ENCODE measurements at regions not wholly inside any gene's neighbourhood (a gene's known extent, or its start where the extent isn't known, plus 50 kb on each side); places are given as distances from the start of the nearest gene placed in this dataset.
A peak's percentile ranks its signal among the peaks of the same experiment; 100 is the strongest.

GRCh38 chr7:25572423-25572822, 344.1 kb upstream of the NPVF start:
- Mint-ChIP-seq H3K4me1 (peaks cover 3% of the 10 kb centered on the region), H3K4me3 (no peak overlapping the region), H3K27ac (no peak overlapping the region), H3K27me3 (peaks cover 13% of the 10 kb centered on the region), H3K36me3 (ENCODE audit: low read depth) (no peaks in the 10 kb centered on the region), H3K9me3 (no peaks in the 10 kb centered on the region)
- no peak for DNase-seq
- intact Hi-C loops (cut with micrococcal nuclease) = no loop called here

GRCh38 chr7:25574828-25575227, 346.5 kb upstream of the NPVF start:
- Mint-ChIP-seq H3K4me1 (no peaks in the 10 kb centered on the region), H3K4me3 (no peak overlapping the region), H3K36me3 (ENCODE audit: low read depth) (no peaks in the 10 kb centered on the region), H3K27ac (no peak overlapping the region), H3K27me3 (peaks cover 15% of the 10 kb centered on the region), H3K9me3 (no peaks in the 10 kb centered on the region)
- intact Hi-C loops (cut with micrococcal nuclease) = no loop called here
- DNase-seq = no peak

DNA sequence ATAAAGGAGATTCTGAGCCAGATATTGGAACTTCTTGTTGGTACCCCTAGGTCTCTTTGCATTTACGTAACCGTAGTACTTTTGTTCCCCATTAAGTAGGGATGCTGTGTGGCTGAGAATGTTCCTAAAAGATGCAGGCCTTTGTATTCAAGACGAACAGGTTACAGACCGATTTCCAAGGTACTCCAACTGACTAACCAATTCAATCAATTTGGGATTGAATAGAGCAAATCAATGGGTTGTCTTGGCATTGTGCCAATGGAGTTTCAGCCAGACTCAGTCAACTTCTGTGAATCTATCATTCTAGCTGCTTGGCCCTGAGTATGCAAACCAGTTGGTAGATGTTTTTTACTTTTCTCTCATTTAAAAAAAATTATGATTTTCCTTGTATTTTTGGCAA, 347.3 kb upstream of the NPVF start:
- H3K9me3 Mint-ChIP-seq = no peaks in the 10 kb centered on the region
- H3K27me3 Mint-ChIP-seq = peaks cover 15% of the 10 kb centered on the region
- H3K4me3 Mint-ChIP-seq = no peak overlapping the region

GRCh38 chr7:25578991-25579777, 350.9 kb upstream of the NPVF start:
- Mint-ChIP-seq H3K4me3 (no peak overlapping the region), H3K36me3 (ENCODE audit: low read depth) (no peaks in the 10 kb centered on the region), H3K27ac (no peak overlapping the region), H3K9me3 (no peaks in the 10 kb centered on the region), H3K27me3 (peaks cover 16% of the 10 kb centered on the region), H3K4me1 (no peaks in the 10 kb centered on the region)
- DNase-seq = no peak
- intact Hi-C loops (cut with micrococcal nuclease) = no loop called here

More for the DNA sequence above, 347.3 kb upstream of the NPVF start:
- intact Hi-C loops (cut with micrococcal nuclease) = no loop called here
- Mint-ChIP-seq H3K27ac (no peak overlapping the region), H3K36me3 (ENCODE audit: low read depth) (no peaks in the 10 kb centered on the region), H3K4me1 (no peaks in the 10 kb centered on the region)
- no peak for DNase-seq

DNA sequence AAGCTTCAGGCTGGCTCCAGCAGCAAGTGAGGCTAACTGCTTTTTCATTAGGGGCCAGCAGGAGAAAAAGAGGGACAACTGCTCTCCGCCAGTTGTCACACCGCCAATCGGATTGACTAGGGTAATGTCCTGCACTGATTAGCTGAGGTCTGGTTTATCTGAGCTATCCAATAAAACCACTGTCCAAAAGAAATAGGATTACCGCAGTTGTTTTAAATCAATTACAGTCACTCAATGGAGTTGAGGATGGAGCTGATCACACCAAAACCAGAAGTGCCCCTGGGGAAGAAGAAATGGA, 351.4 kb upstream of the NPVF start:
- no peak overlapping the region for H3K4me3 Mint-ChIP-seq
- intact Hi-C loops (cut with micrococcal nuclease) = no loop called here
- no peak overlapping the region for H3K27ac Mint-ChIP-seq
- no peaks in the 10 kb centered on the region for H3K9me3 Mint-ChIP-seq
- DNase-seq = no peak
- H3K27me3 Mint-ChIP-seq = peaks cover 13% of the 10 kb centered on the region
- H3K36me3 Mint-ChIP-seq (ENCODE audit: low read depth) = no peaks in the 10 kb centered on the region
- H3K4me1 Mint-ChIP-seq = no peaks in the 10 kb centered on the region

DNA sequence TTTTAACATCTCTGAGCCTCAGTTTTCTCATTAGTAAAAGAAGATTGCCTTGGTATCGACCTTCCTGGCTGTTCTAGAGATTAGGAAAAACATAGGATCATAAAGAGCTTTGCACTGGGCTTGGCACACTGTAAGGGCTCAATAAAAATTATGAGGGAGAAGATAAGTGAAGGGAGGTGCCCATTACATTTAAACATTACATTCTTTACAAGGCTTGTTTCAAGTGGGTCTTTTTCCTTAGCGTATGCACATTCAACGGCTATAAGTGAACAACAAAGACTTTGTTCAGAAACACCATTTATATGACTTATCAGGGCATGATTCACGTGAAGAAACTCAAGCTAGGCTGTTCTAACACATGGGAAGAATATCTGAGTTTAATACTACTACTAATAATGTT, 351.9 kb upstream of the NPVF start:
- DNase-seq = no peak
- intact Hi-C loops (cut with micrococcal nuclease) = no loop called here
- no peaks in the 10 kb centered on the region for H3K36me3 Mint-ChIP-seq (ENCODE audit: low read depth)
- peaks cover 13% of the 10 kb centered on the region for H3K27me3 Mint-ChIP-seq
- no peak overlapping the region for H3K27ac Mint-ChIP-seq
- no peaks in the 10 kb centered on the region for H3K4me1 Mint-ChIP-seq
- no peaks in the 10 kb centered on the region for H3K9me3 Mint-ChIP-seq
- H3K4me3 Mint-ChIP-seq = no peak overlapping the region

DNA sequence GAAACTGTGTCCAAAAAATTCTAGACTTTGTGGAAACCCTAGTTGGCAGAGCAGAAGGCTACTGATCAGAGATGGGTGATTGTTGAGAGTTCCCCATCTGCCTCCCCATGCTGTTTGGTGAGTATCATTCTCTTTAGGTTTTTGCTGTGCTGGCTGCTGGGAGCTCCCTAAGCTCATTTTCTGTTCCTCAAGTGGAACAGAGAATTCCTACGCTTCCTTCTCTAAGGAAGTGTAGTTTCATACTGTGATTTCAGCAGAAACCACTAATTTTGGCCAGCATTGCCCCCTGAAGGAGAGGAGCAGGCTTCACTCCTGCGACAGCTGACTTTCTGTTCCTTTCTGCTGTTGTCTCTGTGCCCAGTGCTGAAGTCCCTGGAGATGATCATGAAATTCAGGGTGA, 355.3 kb upstream of the NPVF start:
- no peak for DNase-seq
- Mint-ChIP-seq H3K27ac (no peak overlapping the region), H3K27me3 (peaks cover 9% of the 10 kb centered on the region), H3K4me3 (no peak overlapping the region), H3K4me1 (no peaks in the 10 kb centered on the region), H3K9me3 (no peaks in the 10 kb centered on the region), H3K36me3 (ENCODE audit: low read depth) (no peaks in the 10 kb centered on the region)
- intact Hi-C loops (cut with micrococcal nuclease) = no loop called here

DNA sequence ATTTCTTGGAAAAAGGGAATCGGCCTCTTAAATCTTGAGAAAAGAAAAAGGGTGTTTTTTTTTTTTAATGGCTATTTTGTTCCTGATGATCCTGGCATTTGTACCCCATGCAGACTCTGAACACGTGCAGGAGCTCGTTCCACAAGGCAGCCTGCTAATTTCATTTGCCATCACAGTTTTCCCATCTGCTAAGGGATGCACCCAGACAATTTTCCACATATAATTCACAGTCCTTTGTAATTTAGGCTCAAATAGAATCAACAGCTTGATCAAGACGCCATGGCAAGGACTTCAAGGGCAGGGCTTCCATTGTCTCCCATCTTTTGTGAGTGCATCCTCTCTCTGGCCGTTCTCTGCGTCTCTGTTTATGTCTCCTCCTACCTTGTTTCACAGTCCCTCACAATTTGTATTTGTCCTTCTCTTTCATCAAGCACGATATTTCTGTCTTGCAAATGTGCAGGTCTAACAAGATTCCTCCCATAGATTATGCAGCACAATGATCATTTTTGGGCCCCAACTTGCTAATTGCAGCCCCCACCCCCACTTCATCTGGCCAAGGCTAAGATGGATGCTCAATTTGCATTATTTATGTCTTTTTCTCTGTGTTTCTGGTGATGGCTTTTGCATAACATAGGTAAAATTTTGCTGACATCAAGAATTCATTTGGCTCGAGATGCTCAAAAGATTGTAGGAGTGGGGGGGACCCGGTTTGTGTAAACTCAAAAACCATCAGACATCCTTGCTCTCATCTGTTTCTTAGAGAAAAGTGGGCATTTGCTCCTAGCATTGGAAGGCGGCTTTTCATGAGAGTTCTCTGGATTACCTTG, 356.0 kb upstream of the NPVF start:
- no peak for DNase-seq
- H3K27ac Mint-ChIP-seq = no peak overlapping the region
- intact Hi-C loops (cut with micrococcal nuclease) = no loop called here
- H3K36me3 Mint-ChIP-seq (ENCODE audit: low read depth) = no peaks in the 10 kb centered on the region
- no peak overlapping the region for H3K4me3 Mint-ChIP-seq
- peaks cover 10% of the 10 kb centered on the region for H3K27me3 Mint-ChIP-seq
- no peaks in the 10 kb centered on the region for H3K4me1 Mint-ChIP-seq
- H3K9me3 Mint-ChIP-seq = no peaks in the 10 kb centered on the region

GRCh38 chr7:25586513-25586912, 358.2 kb upstream of the NPVF start:
- no peaks in the 10 kb centered on the region for H3K4me1 Mint-ChIP-seq
- no peaks in the 10 kb centered on the region for H3K9me3 Mint-ChIP-seq
- intact Hi-C loops (cut with micrococcal nuclease) = no loop called here

DNA sequence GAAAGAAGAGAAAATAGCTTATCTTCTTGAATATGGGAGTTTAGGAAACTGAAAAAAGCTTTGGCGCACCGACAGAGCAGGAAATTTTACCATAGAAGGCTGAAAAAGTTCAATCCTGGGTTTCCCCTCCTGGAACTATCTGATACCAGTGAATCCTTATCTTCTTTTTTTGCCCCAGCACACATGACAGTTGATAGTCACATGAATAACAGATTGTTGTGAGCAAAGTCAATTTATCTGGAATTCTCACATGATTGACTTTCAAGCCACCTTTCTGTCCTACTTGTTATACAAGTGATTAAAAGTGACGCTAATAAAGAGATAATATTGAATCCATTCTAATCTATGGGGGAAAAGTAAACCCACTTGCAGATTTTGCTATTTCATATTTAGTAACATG, 365.8 kb upstream of the NPVF start:
- Mint-ChIP-seq H3K4me3 (no peak overlapping the region), H3K9me3 (no peaks in the 10 kb centered on the region), H3K27ac (no peak overlapping the region), H3K36me3 (ENCODE audit: low read depth) (no peaks in the 10 kb centered on the region), H3K27me3 (peaks cover 7% of the 10 kb centered on the region), H3K4me1 (peaks cover 3% of the 10 kb centered on the region)
- intact Hi-C loops (cut with micrococcal nuclease) = no loop called here
- no peak for DNase-seq

More at GRCh38 chr7:25586513-25586912, 358.2 kb upstream of the NPVF start:
- DNase-seq = no peak
- H3K27me3 Mint-ChIP-seq = peaks cover 11% of the 10 kb centered on the region
- H3K36me3 Mint-ChIP-seq (ENCODE audit: low read depth) = no peaks in the 10 kb centered on the region
- no peak overlapping the region for H3K4me3 Mint-ChIP-seq
- H3K27ac Mint-ChIP-seq = no peak overlapping the region

- Mint-ChIP-seq H3K27me3 (peaks cover 2% of the 10 kb centered on the region), H3K9me3 (no peaks in the 10 kb centered on the region), H3K4me3 (no peak overlapping the region), H3K27ac (no peak overlapping the region), H3K36me3 (ENCODE audit: low read depth) (no peaks in the 10 kb centered on the region), H3K4me1 (peaks cover 3% of the 10 kb centered on the region)
- intact Hi-C loops (cut with micrococcal nuclease) = no loop called here
- no peak for DNase-seq
These were observed 366.4 kb upstream of the NPVF start for GRCh38 chr7:25594728-25595127.

DNA sequence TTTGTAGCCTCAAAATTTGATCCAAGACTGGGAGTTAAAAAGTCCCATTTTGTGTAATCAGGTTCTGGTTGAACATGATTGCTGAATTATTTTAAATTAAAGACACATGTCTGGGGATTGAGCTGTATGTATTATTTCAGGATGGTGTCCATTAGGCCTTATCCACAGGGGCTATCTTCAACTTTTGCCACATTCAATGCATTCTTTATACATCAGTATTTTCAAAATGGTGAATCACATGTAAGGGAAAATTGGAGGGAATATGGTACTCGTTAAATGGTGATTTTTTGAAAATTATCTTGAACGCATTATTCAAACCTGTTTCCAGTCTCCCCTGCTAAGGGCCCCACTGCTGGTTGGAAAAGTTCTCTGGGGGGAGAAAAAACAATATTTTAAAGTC, 367.7 kb upstream of the NPVF start:
- intact Hi-C loops (cut with micrococcal nuclease) = no loop called here
- no peak overlapping the region for H3K4me3 Mint-ChIP-seq
- no peak overlapping the region for H3K27ac Mint-ChIP-seq
- no peaks in the 10 kb centered on the region for H3K36me3 Mint-ChIP-seq (ENCODE audit: low read depth)
- peaks cover 11% of the 10 kb centered on the region for H3K27me3 Mint-ChIP-seq
- H3K9me3 Mint-ChIP-seq = no peaks in the 10 kb centered on the region
- no peak for DNase-seq
- peaks cover 3% of the 10 kb centered on the region for H3K4me1 Mint-ChIP-seq

GRCh38 chr7:25596443-25596842, 368.2 kb upstream of the NPVF start:
- Mint-ChIP-seq H3K36me3 (ENCODE audit: low read depth) (no peaks in the 10 kb centered on the region), H3K4me3 (no peak overlapping the region), H3K27ac (no peak overlapping the region), H3K4me1 (peaks cover 3% of the 10 kb centered on the region), H3K9me3 (no peaks in the 10 kb centered on the region), H3K27me3 (peaks cover 13% of the 10 kb centered on the region)
- intact Hi-C loops (cut with micrococcal nuclease) = no loop called here
- no peak for DNase-seq

DNA sequence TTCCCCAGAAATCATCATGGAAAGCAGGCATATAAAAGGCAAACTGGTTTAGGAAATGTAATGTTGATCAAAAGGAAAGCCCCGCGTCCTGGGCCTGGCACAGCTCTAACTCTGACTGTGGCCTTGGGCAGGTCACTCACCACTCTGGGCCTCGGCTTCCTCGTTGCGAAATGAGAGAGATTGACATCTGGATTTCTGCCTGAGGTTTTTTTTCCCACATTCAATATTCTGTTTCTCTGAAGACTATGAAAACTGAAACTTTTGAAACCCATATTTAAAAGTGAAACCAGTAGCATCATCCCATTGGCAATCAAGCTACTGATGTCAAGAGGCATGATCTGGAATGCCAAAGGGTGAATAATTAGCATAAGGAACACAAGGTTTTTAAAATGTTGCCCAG, 369.7 kb upstream of the NPVF start:
- intact Hi-C loops (cut with micrococcal nuclease) = no loop called here
- peak; percentile 44 for DNase-seq

More for the DNA sequence above, 369.7 kb upstream of the NPVF start:
- H3K4me1 Mint-ChIP-seq = peaks cover 3% of the 10 kb centered on the region
- H3K27me3 Mint-ChIP-seq = peaks cover 15% of the 10 kb centered on the region
- H3K9me3 Mint-ChIP-seq = no peaks in the 10 kb centered on the region
- no peak overlapping the region for H3K27ac Mint-ChIP-seq
- H3K4me3 Mint-ChIP-seq = no peak overlapping the region
- H3K36me3 Mint-ChIP-seq (ENCODE audit: low read depth) = no peaks in the 10 kb centered on the region

All from activated CD4-positive, alpha-beta T cell treated with anti-CD3 and anti-CD28 coated beads, Interleukin-2, amount 10 ng/mL, durations not matched to agents 24 days and 14 days (primary cell).